GM23338 (cell line): ENCODE measurements at regions not wholly inside any gene's neighbourhood (a gene's known extent, or its start where the extent isn't known, plus 50 kb on each side); places are given as distances from the start of the nearest gene placed in this dataset.

Experiments
- CREB1 ChIP-seq: fragments of 250-450 bp; sonication (Bioruptor Pico); IDR thresholded peaks from 2 replicates; pipeline ENCODE4 v1.5.0; 2020; ENCODE audit warnings: low read depth, mild to moderate bottlenecking, moderate library complexity
- EZH2 ChIP-seq: fragments of 200-600 bp; sonication (generic); IDR thresholded peaks from one replicate; pipeline ENCODE4 v1.8.0; 2017; ENCODE audit warnings: antibody characterized with exemption, mild to moderate bottlenecking, low read depth; ENCODE audit not compliant: unreplicated experiment
- EZH2phosphoT487 ChIP-seq: fragments of 200-600 bp; sonication (generic); IDR thresholded peaks from one replicate; pipeline ENCODE4 v1.8.1; 2018; ENCODE audit warnings: antibody characterized with exemption; ENCODE audit not compliant: unreplicated experiment
- JUNB ChIP-seq: IDR thresholded peaks from one replicate; pipeline ENCODE4 v1.6.1; 2016; ENCODE audit warnings: antibody characterized with exemption; ENCODE audit not compliant: unreplicated experiment
- NANOG ChIP-seq: IDR thresholded peaks from 2 replicates; pipeline ENCODE4 v1.6.1; 2016; ENCODE audit warnings: antibody characterized with exemption, borderline replicate concordance
- POLR2AphosphoS5 ChIP-seq: IDR thresholded peaks from 2 replicates; pipeline ENCODE4 v1.6.1; 2016; ENCODE audit warnings: antibody characterized with exemption, low read depth
- STAT1 ChIP-seq: IDR thresholded peaks from one replicate; pipeline ENCODE4 v1.6.1; 2016; ENCODE audit warnings: antibody characterized with exemption; ENCODE audit not compliant: unreplicated experiment
- ZNF114 ChIP-seq: fragments of 250-450 bp; sonication (Bioruptor Pico); IDR thresholded peaks from 2 replicates; pipeline ENCODE4 v1.5.0; 2020; ENCODE audit warnings: mild to moderate bottlenecking, moderate library complexity
- TF ChIP-seq, protein P1 (sequence below), 2 experiments: fragments of 200-600 bp in 1 of 2; sonication (generic) in 1 of 2; conservative IDR thresholded peaks; 2 replicates each; pipeline versions ENCODE4 v1.5.1 to v1.6.1; 2016 to 2017; ENCODE audit warnings: antibody characterized with exemption in 2 of 2, low read depth in 2 of 2, mild to moderate bottlenecking in 2 of 2, moderate library complexity in 1 of 2
- TF ChIP-seq, protein P2 (sequence below): fragments of 250-450 bp; sonication (Bioruptor Pico); IDR thresholded peaks from 2 replicates; pipeline ENCODE4 v1.5.0; 2020; ENCODE audit warnings: mild to moderate bottlenecking, moderate library complexity
- TF ChIP-seq, protein P3 (sequence below): IDR thresholded peaks from 2 replicates; pipeline ENCODE4 v1.6.1; 2016; ENCODE audit warnings: antibody characterized with exemption
- TF ChIP-seq, protein P4 (sequence below): IDR thresholded peaks from one replicate; pipeline ENCODE4 v1.6.1; 2018; ENCODE audit warnings: antibody characterized with exemption; ENCODE audit not compliant: unreplicated experiment

DNA sequence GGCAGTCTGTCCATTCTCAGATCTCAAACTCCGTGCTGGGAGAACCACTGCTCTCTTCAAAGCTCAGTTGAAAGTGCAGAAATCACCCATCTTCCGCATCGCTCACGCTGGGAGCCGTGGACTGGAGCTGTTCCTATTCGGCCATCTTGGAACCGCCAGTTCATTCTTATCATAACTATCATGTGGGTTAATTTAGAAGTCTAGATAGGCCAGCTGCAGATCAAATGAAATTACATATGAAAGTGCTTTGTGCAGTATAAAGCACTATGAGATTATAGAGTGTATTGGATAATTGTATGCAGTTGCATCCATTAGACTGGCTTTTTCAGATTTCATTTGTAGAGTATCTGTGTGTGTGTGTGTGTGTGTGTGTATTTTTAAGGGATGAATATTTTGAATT, 57.8 kb downstream of the PRORP start:
- TF ChIP-seq, protein P1, sequence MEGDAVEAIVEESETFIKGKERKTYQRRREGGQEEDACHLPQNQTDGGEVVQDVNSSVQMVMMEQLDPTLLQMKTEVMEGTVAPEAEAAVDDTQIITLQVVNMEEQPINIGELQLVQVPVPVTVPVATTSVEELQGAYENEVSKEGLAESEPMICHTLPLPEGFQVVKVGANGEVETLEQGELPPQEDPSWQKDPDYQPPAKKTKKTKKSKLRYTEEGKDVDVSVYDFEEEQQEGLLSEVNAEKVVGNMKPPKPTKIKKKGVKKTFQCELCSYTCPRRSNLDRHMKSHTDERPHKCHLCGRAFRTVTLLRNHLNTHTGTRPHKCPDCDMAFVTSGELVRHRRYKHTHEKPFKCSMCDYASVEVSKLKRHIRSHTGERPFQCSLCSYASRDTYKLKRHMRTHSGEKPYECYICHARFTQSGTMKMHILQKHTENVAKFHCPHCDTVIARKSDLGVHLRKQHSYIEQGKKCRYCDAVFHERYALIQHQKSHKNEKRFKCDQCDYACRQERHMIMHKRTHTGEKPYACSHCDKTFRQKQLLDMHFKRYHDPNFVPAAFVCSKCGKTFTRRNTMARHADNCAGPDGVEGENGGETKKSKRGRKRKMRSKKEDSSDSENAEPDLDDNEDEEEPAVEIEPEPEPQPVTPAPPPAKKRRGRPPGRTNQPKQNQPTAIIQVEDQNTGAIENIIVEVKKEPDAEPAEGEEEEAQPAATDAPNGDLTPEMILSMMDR (conservative IDR thresholded peaks at IDR 0.05; ENCODE audit: low read depth in 2 of 2), result no peak
- no peak for TF ChIP-seq POLR2AphosphoS5
- TF ChIP-seq STAT1, result no peak
- TF ChIP-seq, protein P2, sequence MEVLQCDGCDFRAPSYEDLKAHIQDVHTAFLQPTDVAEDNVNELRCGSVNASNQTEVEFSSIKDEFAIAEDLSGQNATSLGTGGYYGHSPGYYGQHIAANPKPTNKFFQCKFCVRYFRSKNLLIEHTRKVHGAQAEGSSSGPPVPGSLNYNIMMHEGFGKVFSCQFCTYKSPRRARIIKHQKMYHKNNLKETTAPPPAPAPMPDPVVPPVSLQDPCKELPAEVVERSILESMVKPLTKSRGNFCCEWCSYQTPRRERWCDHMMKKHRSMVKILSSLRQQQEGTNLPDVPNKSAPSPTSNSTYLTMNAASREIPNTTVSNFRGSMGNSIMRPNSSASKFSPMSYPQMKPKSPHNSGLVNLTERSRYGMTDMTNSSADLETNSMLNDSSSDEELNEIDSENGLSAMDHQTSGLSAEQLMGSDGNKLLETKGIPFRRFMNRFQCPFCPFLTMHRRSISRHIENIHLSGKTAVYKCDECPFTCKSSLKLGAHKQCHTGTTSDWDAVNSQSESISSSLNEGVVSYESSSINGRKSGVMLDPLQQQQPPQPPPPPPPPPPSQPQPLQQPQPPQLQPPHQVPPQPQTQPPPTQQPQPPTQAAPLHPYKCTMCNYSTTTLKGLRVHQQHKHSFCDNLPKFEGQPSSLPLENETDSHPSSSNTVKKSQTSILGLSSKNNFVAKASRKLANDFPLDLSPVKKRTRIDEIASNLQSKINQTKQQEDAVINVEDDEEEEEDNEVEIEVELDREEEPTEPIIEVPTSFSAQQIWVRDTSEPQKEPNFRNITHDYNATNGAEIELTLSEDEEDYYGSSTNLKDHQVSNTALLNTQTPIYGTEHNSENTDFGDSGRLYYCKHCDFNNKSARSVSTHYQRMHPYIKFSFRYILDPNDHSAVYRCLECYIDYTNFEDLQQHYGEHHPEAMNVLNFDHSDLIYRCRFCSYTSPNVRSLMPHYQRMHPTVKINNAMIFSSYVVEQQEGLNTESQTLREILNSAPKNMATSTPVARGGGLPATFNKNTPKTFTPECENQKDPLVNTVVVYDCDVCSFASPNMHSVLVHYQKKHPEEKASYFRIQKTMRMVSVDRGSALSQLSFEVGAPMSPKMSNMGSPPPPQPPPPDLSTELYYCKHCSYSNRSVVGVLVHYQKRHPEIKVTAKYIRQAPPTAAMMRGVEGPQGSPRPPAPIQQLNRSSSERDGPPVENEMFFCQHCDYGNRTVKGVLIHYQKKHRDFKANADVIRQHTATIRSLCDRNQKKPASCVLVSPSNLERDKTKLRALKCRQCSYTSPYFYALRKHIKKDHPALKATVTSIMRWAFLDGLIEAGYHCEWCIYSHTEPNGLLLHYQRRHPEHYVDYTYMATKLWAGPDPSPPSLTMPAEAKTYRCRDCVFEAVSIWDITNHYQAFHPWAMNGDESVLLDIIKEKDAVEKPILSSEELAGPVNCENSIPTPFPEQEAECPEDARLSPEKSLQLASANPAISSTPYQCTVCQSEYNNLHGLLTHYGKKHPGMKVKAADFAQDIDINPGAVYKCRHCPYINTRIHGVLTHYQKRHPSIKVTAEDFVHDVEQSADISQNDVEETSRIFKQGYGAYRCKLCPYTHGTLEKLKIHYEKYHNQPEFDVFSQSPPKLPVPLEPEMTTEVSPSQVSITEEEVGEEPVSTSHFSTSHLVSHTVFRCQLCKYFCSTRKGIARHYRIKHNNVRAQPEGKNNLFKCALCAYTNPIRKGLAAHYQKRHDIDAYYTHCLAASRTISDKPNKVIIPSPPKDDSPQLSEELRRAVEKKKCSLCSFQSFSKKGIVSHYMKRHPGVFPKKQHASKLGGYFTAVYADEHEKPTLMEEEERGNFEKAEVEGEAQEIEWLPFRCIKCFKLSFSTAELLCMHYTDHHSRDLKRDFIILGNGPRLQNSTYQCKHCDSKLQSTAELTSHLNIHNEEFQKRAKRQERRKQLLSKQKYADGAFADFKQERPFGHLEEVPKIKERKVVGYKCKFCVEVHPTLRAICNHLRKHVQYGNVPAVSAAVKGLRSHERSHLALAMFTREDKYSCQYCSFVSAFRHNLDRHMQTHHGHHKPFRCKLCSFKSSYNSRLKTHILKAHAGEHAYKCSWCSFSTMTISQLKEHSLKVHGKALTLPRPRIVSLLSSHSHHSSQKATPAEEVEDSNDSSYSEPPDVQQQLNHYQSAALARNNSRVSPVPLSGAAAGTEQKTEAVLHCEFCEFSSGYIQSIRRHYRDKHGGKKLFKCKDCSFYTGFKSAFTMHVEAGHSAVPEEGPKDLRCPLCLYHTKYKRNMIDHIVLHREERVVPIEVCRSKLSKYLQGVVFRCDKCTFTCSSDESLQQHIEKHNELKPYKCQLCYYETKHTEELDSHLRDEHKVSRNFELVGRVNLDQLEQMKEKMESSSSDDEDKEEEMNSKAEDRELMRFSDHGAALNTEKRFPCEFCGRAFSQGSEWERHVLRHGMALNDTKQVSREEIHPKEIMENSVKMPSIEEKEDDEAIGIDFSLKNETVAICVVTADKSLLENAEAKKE (CRISPR knock-in tag), result no peak
- TF ChIP-seq NANOG, result no peak
- TF ChIP-seq EZH2, result no peak
- no peak for TF ChIP-seq EZH2phosphoT487
- no peak for TF ChIP-seq ZNF114 (CRISPR knock-in tag)
- no peak for TF ChIP-seq JUNB
- TF ChIP-seq, protein P3, sequence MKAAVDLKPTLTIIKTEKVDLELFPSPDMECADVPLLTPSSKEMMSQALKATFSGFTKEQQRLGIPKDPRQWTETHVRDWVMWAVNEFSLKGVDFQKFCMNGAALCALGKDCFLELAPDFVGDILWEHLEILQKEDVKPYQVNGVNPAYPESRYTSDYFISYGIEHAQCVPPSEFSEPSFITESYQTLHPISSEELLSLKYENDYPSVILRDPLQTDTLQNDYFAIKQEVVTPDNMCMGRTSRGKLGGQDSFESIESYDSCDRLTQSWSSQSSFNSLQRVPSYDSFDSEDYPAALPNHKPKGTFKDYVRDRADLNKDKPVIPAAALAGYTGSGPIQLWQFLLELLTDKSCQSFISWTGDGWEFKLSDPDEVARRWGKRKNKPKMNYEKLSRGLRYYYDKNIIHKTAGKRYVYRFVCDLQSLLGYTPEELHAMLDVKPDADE, result no peak
- TF ChIP-seq, protein P4, sequence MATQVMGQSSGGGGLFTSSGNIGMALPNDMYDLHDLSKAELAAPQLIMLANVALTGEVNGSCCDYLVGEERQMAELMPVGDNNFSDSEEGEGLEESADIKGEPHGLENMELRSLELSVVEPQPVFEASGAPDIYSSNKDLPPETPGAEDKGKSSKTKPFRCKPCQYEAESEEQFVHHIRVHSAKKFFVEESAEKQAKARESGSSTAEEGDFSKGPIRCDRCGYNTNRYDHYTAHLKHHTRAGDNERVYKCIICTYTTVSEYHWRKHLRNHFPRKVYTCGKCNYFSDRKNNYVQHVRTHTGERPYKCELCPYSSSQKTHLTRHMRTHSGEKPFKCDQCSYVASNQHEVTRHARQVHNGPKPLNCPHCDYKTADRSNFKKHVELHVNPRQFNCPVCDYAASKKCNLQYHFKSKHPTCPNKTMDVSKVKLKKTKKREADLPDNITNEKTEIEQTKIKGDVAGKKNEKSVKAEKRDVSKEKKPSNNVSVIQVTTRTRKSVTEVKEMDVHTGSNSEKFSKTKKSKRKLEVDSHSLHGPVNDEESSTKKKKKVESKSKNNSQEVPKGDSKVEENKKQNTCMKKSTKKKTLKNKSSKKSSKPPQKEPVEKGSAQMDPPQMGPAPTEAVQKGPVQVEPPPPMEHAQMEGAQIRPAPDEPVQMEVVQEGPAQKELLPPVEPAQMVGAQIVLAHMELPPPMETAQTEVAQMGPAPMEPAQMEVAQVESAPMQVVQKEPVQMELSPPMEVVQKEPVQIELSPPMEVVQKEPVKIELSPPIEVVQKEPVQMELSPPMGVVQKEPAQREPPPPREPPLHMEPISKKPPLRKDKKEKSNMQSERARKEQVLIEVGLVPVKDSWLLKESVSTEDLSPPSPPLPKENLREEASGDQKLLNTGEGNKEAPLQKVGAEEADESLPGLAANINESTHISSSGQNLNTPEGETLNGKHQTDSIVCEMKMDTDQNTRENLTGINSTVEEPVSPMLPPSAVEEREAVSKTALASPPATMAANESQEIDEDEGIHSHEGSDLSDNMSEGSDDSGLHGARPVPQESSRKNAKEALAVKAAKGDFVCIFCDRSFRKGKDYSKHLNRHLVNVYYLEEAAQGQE, result no peak
- TF ChIP-seq CREB1 (CRISPR knock-in tag), result no peak
